AG04449 (cell line): ENCODE measurements at regions not wholly inside any gene's neighbourhood (a gene's known extent, or its start where the extent isn't known, plus 50 kb on each side); places are given as distances from the start of the nearest gene placed in this dataset.
"Not testable (repeated sequence)": the region's sequence is repeated elsewhere in the genome, so short reads cannot be mapped to it uniquely, and the experiment has no call there.

Experiments
- CTCF ChIA-PET: fragments of 350-600 bp; formaldehyde crosslinking; extraction: SDS; loops from one replicate; lab custom pipeline; 2021; ENCODE audit warnings: antibody characterized with exemption; lab: Yijun Ruan, JAX
- POLR2A ChIA-PET: fragments of 400-600, 350-600 bp; formaldehyde crosslinking; extraction: SDS; loops from one replicate; lab custom pipeline; 2020; ENCODE audit warnings: antibody characterized with exemption, inconsistent platforms; lab: Yijun Ruan, JAX
- DNase-seq: peaks from one replicate; pipeline ENCODE4 v3.0.0-alpha.2; 2010; ENCODE audit warnings: low read depth, low spot score
- H3K4me3 ChIP-seq: 2 replicates; pipeline ENCODE4 v1.5.1; 2011; ENCODE audit warnings: low read depth, mild to moderate bottlenecking, control low read depth, low read length
- CTCF ChIP-seq: IDR thresholded peaks from one replicate; pipeline ENCODE4 v1.5.1; 2011; ENCODE audit warnings: mild to moderate bottlenecking, moderate library complexity, low read length, control low read depth, inconsistent platforms; ENCODE audit not compliant: insufficient read depth; ENCODE audit errors: missing control alignments

GRCh38 chr1:114253900-114254299 is 100.2 kb upstream of the SYT6 start:
- no peak overlapping the region for H3K4me3 ChIP-seq
- no peak for TF ChIP-seq CTCF
- ChIA-PET POLR2A (no interaction called here), CTCF (no interaction called here)
- DNase-seq: no peak

GRCh38 chr1:114251573-114251939 is 97.9 kb upstream of the SYT6 start:
- no peak for DNase-seq
- TF ChIP-seq CTCF: no peak
- H3K4me3 ChIP-seq: no peak overlapping the region
- POLR2A ChIA-PET: no interaction called here
- CTCF ChIA-PET: interaction anchor here (0.8 to 1.6 kb wide), 2 partner anchors 23 to 32 kb away, joined by 4 to 7 read pairs; no protein-coding TSS in a partner anchor

- DNase-seq: no peak
- H3K4me3 ChIP-seq: no peak overlapping the region
- TF ChIP-seq CTCF: no peak
- CTCF ChIA-PET: interaction anchor here (0.8 to 1.6 kb wide), 2 partner anchors 23 to 32 kb away, joined by 4 to 7 read pairs; no protein-coding TSS in a partner anchor
- POLR2A ChIA-PET: no interaction called here
Measured at GRCh38 chr1:114250683-114251572, 97.3 kb upstream of the SYT6 start.

GRCh38 chr1:114249691-114250090 is 96.0 kb upstream of the SYT6 start:
- no peak for DNase-seq
- ChIA-PET POLR2A (no interaction called here), CTCF (interaction anchor here (1.0 kb wide), 1 partner anchor 33 kb away, joined by 4 read pairs; no protein-coding TSS in a partner anchor)
- TF ChIP-seq CTCF: no peak
- no peak overlapping the region for H3K4me3 ChIP-seq

GRCh38 chr1:114248162-114248561 is 94.5 kb upstream of the SYT6 start:
- ChIA-PET POLR2A (no interaction called here), CTCF (no interaction called here)
- no peak for TF ChIP-seq CTCF
- H3K4me3 ChIP-seq: no peak overlapping the region
- DNase-seq: no peak

GRCh38 chr1:114242531-114243210 is 89.0 kb upstream of the SYT6 start:
- DNase-seq, CTCF ChIA-PET, POLR2A ChIA-PET, H3K4me3 ChIP-seq: not testable (repeated sequence)
